GM18909 (cell line): ENCODE measurements at regions not wholly inside any gene's neighbourhood (a gene's known extent, or its start where the extent isn't known, plus 50 kb on each side); places are given as distances from the start of the nearest gene placed in this dataset.
"Not testable (repeated sequence)": the region's sequence is repeated elsewhere in the genome, so short reads cannot be mapped to it uniquely, and the experiment has no call there.

ENCODE experiments used
- ATAC-seq: cut with Tn5 transposase; IDR thresholded peaks from one replicate; pipeline ENCODE4 v1.9.1; 2021; ENCODE audit warnings: mild to moderate bottlenecking; ENCODE audit not compliant: unreplicated experiment, poor library complexity

- ATAC-seq, result no peak
Observed at GRCh38 chr15:93771196-93772030, 459.9 kb upstream of the MCTP2 start.

- no peak for ATAC-seq
Observed at GRCh38 chr15:93770788-93771187, 460.6 kb upstream of the MCTP2 start.

GRCh38 chr15:93762036-93762435 lies 469.3 kb upstream of the MCTP2 start:
- no peak for ATAC-seq

- no peak for ATAC-seq
Observed at GRCh38 chr15:93759629-93760028, 471.7 kb upstream of the MCTP2 start.

GRCh38 chr15:93758824-93759223 lies 472.5 kb upstream of the MCTP2 start:
- ATAC-seq, result no peak

GRCh38 chr15:93748710-93749109 lies 482.7 kb upstream of the MCTP2 start:
- ATAC-seq, result no peak

GRCh38 chr15:93734976-93735375 lies 496.4 kb upstream of the MCTP2 start:
- not testable (repeated sequence) for ATAC-seq

- ATAC-seq, result no peak
Observed at GRCh38 chr15:93730724-93731123, 500.6 kb upstream of the MCTP2 start.

GRCh38 chr15:93722165-93722564 lies 509.2 kb upstream of the MCTP2 start:
- ATAC-seq, result no peak

GRCh38 chr15:93720607-93721006 lies 510.8 kb upstream of the MCTP2 start:
- no peak for ATAC-seq

- ATAC-seq, result no peak
Observed at GRCh38 chr15:93719921-93720351, 511.4 kb upstream of the MCTP2 start.

- no peak for ATAC-seq
Observed at GRCh38 chr15:93716615-93717231, 514.6 kb upstream of the MCTP2 start.

GRCh38 chr15:93709708-93710107 lies 521.7 kb upstream of the MCTP2 start:
- no peak for ATAC-seq

GRCh38 chr15:93708724-93709445 lies 522.5 kb upstream of the MCTP2 start:
- no peak for ATAC-seq

- ATAC-seq, result no peak
Observed at GRCh38 chr15:93707751-93708150, 523.6 kb upstream of the MCTP2 start.

- no peak for ATAC-seq
Observed at GRCh38 chr15:93706495-93707292, 524.7 kb upstream of the MCTP2 start.

- ATAC-seq, result no peak
Observed at GRCh38 chr15:93705753-93706455, 525.5 kb upstream of the MCTP2 start.

GRCh38 chr15:93703092-93703739 lies 528.1 kb upstream of the MCTP2 start:
- ATAC-seq, result no peak

- ATAC-seq, result no peak
Observed at GRCh38 chr15:93700051-93700450, 531.3 kb upstream of the MCTP2 start.
